ENCODE measurements at regions not wholly inside any gene's neighbourhood (a gene's known extent, or its start where the extent isn't known, plus 50 kb on each side); places are given as distances from the start of the nearest gene placed in this dataset.

DNA sequence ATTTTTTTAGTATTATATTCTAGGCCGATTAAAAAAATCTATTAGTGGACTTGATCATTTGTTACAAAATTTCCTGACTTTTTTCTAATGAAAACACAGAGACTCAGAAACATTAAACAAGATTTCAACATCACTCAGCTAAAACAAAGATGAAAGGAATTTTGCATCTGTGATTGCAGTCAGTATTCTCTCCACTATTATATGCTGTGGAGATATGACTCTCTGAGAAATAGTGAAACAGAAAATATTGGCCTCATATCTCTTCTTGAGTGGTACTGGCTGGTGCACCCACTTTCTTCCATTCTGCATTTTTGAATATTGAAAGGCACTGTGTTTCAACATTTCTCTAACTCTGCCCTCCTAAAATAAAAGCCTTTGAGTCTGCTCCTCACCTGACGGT, 914.2 kb downstream of the TSN start:
- no peak for TF ChIP-seq CTCF (IDR thresholded peaks at IDR 0.05)

DNA sequence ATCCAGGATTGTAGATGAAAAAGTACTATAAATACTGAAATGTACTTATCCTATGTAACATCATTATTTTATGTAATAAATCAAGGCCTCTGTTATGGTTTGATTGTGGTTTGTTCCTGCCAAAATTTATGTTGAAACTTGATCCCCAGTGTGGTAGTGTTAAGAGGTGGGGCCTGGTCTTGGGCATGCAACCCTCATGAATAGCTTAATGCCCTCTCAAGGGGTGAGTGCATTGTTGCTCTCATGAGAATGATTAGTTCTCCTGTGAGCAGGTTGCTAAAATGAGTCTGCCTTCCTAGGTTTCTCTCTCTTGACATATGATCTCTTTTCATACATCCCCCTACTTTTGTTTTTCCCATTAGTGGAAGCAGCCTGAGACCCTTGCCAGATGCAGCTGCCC, 915.4 kb downstream of the TSN start:
- no peak overlapping the region for H3K27ac ChIP-seq
- DNase-seq (ENCODE audit: low spot score), result no peak
- no peak for TF ChIP-seq CTCF (IDR thresholded peaks at IDR 0.05)
- no peak overlapping the region for H3K4me3 ChIP-seq

More for the DNA sequence above, 914.2 kb downstream of the TSN start:
- no peak overlapping the region for H3K27ac ChIP-seq
- DNase-seq (ENCODE audit: low spot score), result no peak
- H3K4me3 ChIP-seq, result no peak overlapping the region

DNA sequence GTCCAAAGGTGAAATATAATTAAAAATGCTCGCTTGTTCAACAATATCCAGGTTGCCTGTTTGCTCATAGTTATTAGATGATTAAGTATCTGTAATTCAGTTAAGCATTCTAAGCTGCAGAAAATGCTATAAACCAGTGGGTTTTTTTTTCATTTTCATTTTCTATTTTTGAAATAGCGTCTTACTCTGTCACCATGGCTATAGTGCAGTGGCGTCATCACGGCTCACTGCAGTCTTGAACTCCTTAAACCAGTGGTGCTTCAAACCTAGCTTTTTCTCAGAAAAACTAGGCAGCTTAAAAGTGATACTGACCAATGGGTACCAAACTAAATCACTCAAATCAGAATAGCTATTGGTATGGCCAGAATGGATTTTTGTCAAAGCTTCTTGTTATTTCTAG, 925.2 kb downstream of the TSN start:
- Histone ChIP-seq H3K27ac (no peak overlapping the region), H3K4me3 (no peak overlapping the region)
- no peak for DNase-seq (ENCODE audit: low spot score)
- TF ChIP-seq CTCF (IDR thresholded peaks at IDR 0.05), result no peak

- TF ChIP-seq CTCF (IDR thresholded peaks at IDR 0.05), result no peak
Measured at GRCh38 chr2:122681626-122682025, 926.2 kb downstream of the TSN start.

GRCh38 chr2:122682356-122682755, 926.9 kb downstream of the TSN start:
- Histone ChIP-seq H3K27ac (no peak overlapping the region), H3K4me3 (no peak overlapping the region)
- TF ChIP-seq CTCF (IDR thresholded peaks at IDR 0.05), result no peak
- DNase-seq (ENCODE audit: low spot score), result no peak

More at GRCh38 chr2:122681626-122682025, 926.2 kb downstream of the TSN start:
- H3K4me3 ChIP-seq, result no peak overlapping the region
- no peak overlapping the region for H3K27ac ChIP-seq
- no peak for DNase-seq (ENCODE audit: low spot score)

DNA sequence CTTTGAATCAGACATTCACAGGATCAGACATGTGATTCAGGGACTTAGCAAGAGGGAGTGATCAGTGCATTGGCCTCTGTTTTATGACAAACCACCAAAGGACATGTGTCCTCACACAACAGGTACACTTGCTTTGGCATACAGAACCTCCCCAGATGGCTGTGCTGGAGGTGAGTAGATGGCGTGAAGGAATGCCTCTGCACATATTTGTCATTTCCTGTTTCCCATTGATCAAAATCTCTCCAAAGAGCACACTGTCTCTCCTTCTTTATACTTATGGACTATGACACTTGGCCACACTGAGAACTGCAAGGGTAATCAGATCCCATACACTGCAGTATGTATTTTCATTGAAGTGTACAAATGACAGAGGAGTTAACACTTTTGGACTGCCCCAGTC, 927.6 kb downstream of the TSN start:
- no peak for TF ChIP-seq CTCF (IDR thresholded peaks at IDR 0.05)
- H3K27ac ChIP-seq, result no peak overlapping the region
- H3K4me3 ChIP-seq, result no peak overlapping the region
- DNase-seq (ENCODE audit: low spot score), result no peak

GRCh38 chr2:122692400-122693083, 937.1 kb downstream of the TSN start:
- no peak for TF ChIP-seq CTCF (IDR thresholded peaks at IDR 0.05)
- Histone ChIP-seq H3K27ac (no peak overlapping the region), H3K4me3 (no peak overlapping the region)
- no peak for DNase-seq (ENCODE audit: low spot score)
